Panc1 (cell line): ENCODE measurements at regions not wholly inside any gene's neighbourhood (a gene's known extent, or its start where the extent isn't known, plus 50 kb on each side); places are given as distances from the start of the nearest gene placed in this dataset.

ENCODE experiments used
- ATAC-seq: fragments of 200-7000 bp; cut with Tn5 transposase; 2 replicates; pipeline ENCODE4 v1.9.1; 2020; ENCODE audit warnings: mild to moderate bottlenecking, moderate library complexity
- BruUV-seq: library from RNA; stranded (reverse); fragments of 400-500 nt; replicated peaks from 2 replicates; lab custom pipeline; 2021; lab: Mats Ljungman, UMichigan
- CTCF ChIA-PET: fragments of 300-600 bp; sonication (Branson Sonifier 250); formaldehyde crosslinking; loops from one replicate; lab custom pipeline; 2022; ENCODE audit warnings: antibody characterized with exemption; lab: Charles Lee
- POLR2A ChIA-PET: fragments of 300-600 bp; sonication (Branson Sonifier 250); formaldehyde crosslinking; loops from one replicate; lab custom pipeline; 2022; ENCODE audit warnings: antibody characterized with exemption; lab: Charles Lee
- DNase-seq: peaks from one replicate; pipeline ENCODE4 v3.0.0-alpha.2; 2010; ENCODE audit warnings: low read depth, low spot score
- H3K27ac ChIP-seq: 2 replicates; pipeline ENCODE4 v1.5.1; 2011; ENCODE audit warnings: mild to moderate bottlenecking, low read length, inconsistent platforms
- H3K27me3 ChIP-seq: fragments of 200-500 bp; sonication (Bioruptor generic); 2 replicates; pipeline ENCODE4 v1.6.0; 2014; ENCODE audit warnings: low read length, inconsistent platforms; ENCODE audit not compliant: control insufficient read depth, insufficient read depth
- H3K36me3 ChIP-seq: fragments of 200-500 bp; sonication (Bioruptor generic); 2 replicates; pipeline ENCODE4 v1.5.1; 2014; ENCODE audit warnings: inconsistent platforms, mild to moderate bottlenecking, low read length, moderate library complexity; ENCODE audit not compliant: control insufficient read depth, insufficient read depth
- H3K4me1 ChIP-seq: 2 replicates; pipeline ENCODE4 v1.5.1; 2011; ENCODE audit warnings: inconsistent platforms, mild to moderate bottlenecking, low read length, moderate library complexity; ENCODE audit not compliant: control insufficient read depth, insufficient read depth
- H3K4me3 ChIP-seq, 2 experiments: 2 replicates each; pipeline ENCODE4 v1.5.1; 2011 to 2012; ENCODE audit warnings: low read depth in 2 of 2, low read length in 2 of 2, mild to moderate bottlenecking in 2 of 2, inconsistent platforms in 1 of 2, moderate library complexity in 1 of 2
- H3K9me3 ChIP-seq: fragments of 200-500 bp; sonication (Bioruptor generic); 2 replicates; pipeline ENCODE4 v1.5.1; 2014; ENCODE audit warnings: low read depth, mild to moderate bottlenecking, inconsistent platforms, low read length, moderate library complexity; ENCODE audit not compliant: control insufficient read depth, insufficient read depth
- CTCF ChIP-seq: fragments of 450-650 bp; IDR thresholded peaks from 2 replicates; pipeline ENCODE4 v1.5.1; 2017; ENCODE audit warnings: mild to moderate bottlenecking
- POLR2AphosphoS5 ChIP-seq: IDR thresholded peaks from 2 replicates; pipeline ENCODE4 v1.6.1; 2012; ENCODE audit warnings: mild to moderate bottlenecking, low read depth, low read length, moderate library complexity
- REST ChIP-seq, 2 experiments: IDR thresholded peaks; 2 replicates each; pipeline ENCODE4 v1.6.1; 2011 to 2012; ENCODE audit warnings: low read depth in 2 of 2, control low read depth in 1 of 2, low read length in 1 of 2, mild to moderate bottlenecking in 1 of 2, moderate library complexity in 1 of 2; ENCODE audit not compliant: insufficient read depth in 1 of 2
- SIN3A ChIP-seq: IDR thresholded peaks from 2 replicates; pipeline ENCODE4 v1.6.1; 2012; ENCODE audit warnings: low read depth, mild to moderate bottlenecking, low read length, moderate library complexity, borderline replicate concordance; ENCODE audit not compliant: insufficient read depth
- TCF7L2 ChIP-seq: IDR thresholded peaks from 2 replicates; pipeline ENCODE4 v1.6.1; 2011; ENCODE audit warnings: mild to moderate bottlenecking, low read depth, low read length, inconsistent platforms
- in situ Hi-C: cut with HindIII; loops from 2 replicates; pipeline ENCODE4 v1.10.0; 2016; ENCODE audit warnings: low sequenced_read_pairs, low pct_unique_long_range_greater_than_20kb
- intact Hi-C: fragments of 100-400 bp; cut with micrococcal nuclease; formaldehyde crosslinking; loops from one replicate; pipeline ENCODE4 v1.10.0; 2022; ENCODE audit not compliant: unreplicated experiment

GRCh38 chr7:93046641-93047040 is 71.1 kb downstream of the SAMD9 start:
- no TSS peak for BruUV-seq
- TF ChIP-seq POLR2AphosphoS5 (no peak), CTCF (no peak), REST (IDR thresholded peaks at IDR 0.05; ENCODE audit: insufficient read depth in 1 of 2, low read depth in 2 of 2, low read length in 1 of 2) (no peak), SIN3A (no peak), TCF7L2 (no peak)
- Histone ChIP-seq H3K9me3 (no peaks in the 10 kb centered on the region), H3K27me3 (no peaks in the 10 kb centered on the region), H3K4me3 (no peak overlapping the region), H3K4me1 (peaks cover 25% of the 10 kb centered on the region), H3K36me3 (no peaks in the 10 kb centered on the region), H3K27ac (peak overlapping the region; percentile 69; the same call in 1 of the 2 replicates)
- ATAC-seq (peak; percentile 56), DNase-seq (no peak)
- CTCF ChIA-PET: no interaction called here
- in situ Hi-C loops: no loop called here
- POLR2A ChIA-PET: no interaction called here
- intact Hi-C loops: no loop called here

- H3K27ac ChIP-seq: peak overlapping the region; percentile 75
- in situ Hi-C loops (no loop called here), intact Hi-C loops (no loop called here)
- H3K4me3 ChIP-seq: peak overlapping the region in 1 of 2 experiments; percentile 40; a peak in 1 of 4 replicates
- BruUV-seq: no TSS peak
- ATAC-seq (no peak), DNase-seq (no peak)
- TF ChIP-seq SIN3A (no peak), POLR2AphosphoS5 (no peak), TCF7L2 (no peak), REST (IDR thresholded peaks at IDR 0.05; ENCODE audit: insufficient read depth in 1 of 2, low read depth in 2 of 2, low read length in 1 of 2) (no peak), CTCF (no peak)
- ChIA-PET POLR2A (interaction anchor here (0.5 to 0.7 kb wide), 2 partner anchors 20 to 460 kb away, joined by 3 read pairs; no protein-coding TSS in a partner anchor), CTCF (no interaction called here)
- H3K9me3 ChIP-seq: no peaks in the 10 kb centered on the region
- peaks cover 25% of the 10 kb centered on the region for H3K4me1 ChIP-seq
- H3K27me3 ChIP-seq: no peaks in the 10 kb centered on the region
- H3K36me3 ChIP-seq: no peaks in the 10 kb centered on the region
Observed at GRCh38 chr7:93044147-93044810, 73.5 kb downstream of the SAMD9 start.
